Right lobe of liver (tissue), 4 donors: ENCODE measurements at regions not wholly inside any gene's neighbourhood (a gene's known extent, or its start where the extent isn't known, plus 50 kb on each side); places are given as distances from the start of the nearest gene placed in this dataset.

Source experiments
- POLR2A ChIP-seq: fragments of 450-650 bp; IDR thresholded peaks from one replicate; pipeline ENCODE4 v1.6.1; 2017; ENCODE audit warnings: antibody characterized with exemption, mild to moderate bottlenecking
- TF ChIP-seq, protein P1 (sequence below), 4 donors: fragments of 200-600 bp in 3 of 4; fragments of 450-650 bp in 1 of 4; IDR thresholded peaks; one replicate each; pipeline versions ENCODE4 v1.5.1 to v1.8.0; 2016 to 2022; ENCODE audit warnings: antibody characterized with exemption in 4 of 4, mild to moderate bottlenecking in 2 of 4
- donor health status: DM: no; HTN: no; CAD: no.
- donor health status: DM: no; HTN: no; CAD: no.
- donor health status: DM: no; HTN: yes; CAD: no.

- TF ChIP-seq, protein P1, sequence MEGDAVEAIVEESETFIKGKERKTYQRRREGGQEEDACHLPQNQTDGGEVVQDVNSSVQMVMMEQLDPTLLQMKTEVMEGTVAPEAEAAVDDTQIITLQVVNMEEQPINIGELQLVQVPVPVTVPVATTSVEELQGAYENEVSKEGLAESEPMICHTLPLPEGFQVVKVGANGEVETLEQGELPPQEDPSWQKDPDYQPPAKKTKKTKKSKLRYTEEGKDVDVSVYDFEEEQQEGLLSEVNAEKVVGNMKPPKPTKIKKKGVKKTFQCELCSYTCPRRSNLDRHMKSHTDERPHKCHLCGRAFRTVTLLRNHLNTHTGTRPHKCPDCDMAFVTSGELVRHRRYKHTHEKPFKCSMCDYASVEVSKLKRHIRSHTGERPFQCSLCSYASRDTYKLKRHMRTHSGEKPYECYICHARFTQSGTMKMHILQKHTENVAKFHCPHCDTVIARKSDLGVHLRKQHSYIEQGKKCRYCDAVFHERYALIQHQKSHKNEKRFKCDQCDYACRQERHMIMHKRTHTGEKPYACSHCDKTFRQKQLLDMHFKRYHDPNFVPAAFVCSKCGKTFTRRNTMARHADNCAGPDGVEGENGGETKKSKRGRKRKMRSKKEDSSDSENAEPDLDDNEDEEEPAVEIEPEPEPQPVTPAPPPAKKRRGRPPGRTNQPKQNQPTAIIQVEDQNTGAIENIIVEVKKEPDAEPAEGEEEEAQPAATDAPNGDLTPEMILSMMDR (IDR thresholded peaks at IDR 0.05): no peak
- TF ChIP-seq POLR2A: no peak
Observed at GRCh38 chr4:115580901-115581300, 467.5 kb upstream of the NDST4 start.
